CD14-positive monocyte (primary cell): ENCODE measurements at regions not wholly inside any gene's neighbourhood (a gene's known extent, or its start where the extent isn't known, plus 50 kb on each side); places are given as distances from the start of the nearest gene placed in this dataset.

Experiments
- DNase-seq, 3 donors: peaks; one replicate each; pipeline ENCODE4 v3.0.0-alpha.2; 2011 to 2022
- H2AFZ ChIP-seq: 2 replicates; pipeline ENCODE4 v1.6.0; 2012; ENCODE audit warnings: mild to moderate bottlenecking, low read depth, low read length, inconsistent platforms; ENCODE audit not compliant: insufficient read depth, poor library complexity, severe bottlenecking
- H3K27ac ChIP-seq, 2 donors: 1 replicate in 1 of 2; 2 replicates in 1 of 2; pipeline ENCODE4 v1.5.1; 2012 to 2013; ENCODE audit warnings: low read length in 2 of 2, control low read depth in 1 of 2, inconsistent platforms in 1 of 2, low read depth in 1 of 2, mild to moderate bottlenecking in 1 of 2
- H3K27me3 ChIP-seq, 2 donors: one replicate each; pipeline versions ENCODE4 v1.6.0 to v1.6.1; 2011 to 2013; ENCODE audit warnings: low read length in 2 of 2; ENCODE audit not compliant: control insufficient read depth in 2 of 2, insufficient read depth in 2 of 2
- H3K36me3 ChIP-seq, 2 donors: replicated peaks in 1 of 2; 1 replicate in 1 of 2; 2 replicates in 1 of 2; pipeline versions ENCODE4 v1.5.1 to v1.6.1; 2012 to 2013; ENCODE audit warnings: low read length in 2 of 2, control low read depth in 1 of 2, inconsistent platforms in 1 of 2, mild to moderate bottlenecking in 1 of 2; ENCODE audit not compliant: insufficient read depth in 2 of 2, control insufficient read depth in 1 of 2
- H3K4me1 ChIP-seq, 2 donors: 1 replicate in 1 of 2; 2 replicates in 1 of 2; pipeline versions ENCODE4 v1.5.1 to v1.6.1; 2012 to 2013; ENCODE audit warnings: low read length in 2 of 2, control low read depth in 1 of 2, inconsistent platforms in 1 of 2, mild to moderate bottlenecking in 1 of 2, moderate library complexity in 1 of 2; ENCODE audit not compliant: insufficient read depth in 2 of 2, control insufficient read depth in 1 of 2
- H3K4me2 ChIP-seq: replicated peaks from 2 replicates; pipeline ENCODE3; 2012; ENCODE audit warnings: low read length, moderate library complexity, mild to moderate bottlenecking; ENCODE audit not compliant: poor library complexity, severe bottlenecking; ENCODE audit errors: extremely low read depth
- H3K4me3 ChIP-seq, 3 experiments: fragments of 200-600 bp in 1 of 3; sonication (generic) in 1 of 3; replicated peaks in 1 of 3; 1 replicate in 2 of 3; 2 replicates in 1 of 3; pipeline ENCODE4 v1.5.1; 2011 to 2013; ENCODE audit warnings: low read length in 3 of 3, mild to moderate bottlenecking in 3 of 3, control low read depth in 2 of 3, low read depth in 2 of 3, inconsistent platforms in 1 of 3, moderate library complexity in 1 of 3
- H3K79me2 ChIP-seq: 2 replicates; pipeline ENCODE4 v1.6.0; 2012; ENCODE audit warnings: mild to moderate bottlenecking, control low read depth, inconsistent platforms, low read length, moderate library complexity; ENCODE audit not compliant: insufficient read depth
- H3K9ac ChIP-seq: 2 replicates; pipeline ENCODE4 v1.6.0; 2017; ENCODE audit warnings: low read length, mild to moderate bottlenecking; ENCODE audit not compliant: insufficient read depth, poor library complexity, severe bottlenecking
- H3K9me3 ChIP-seq, 2 donors: replicated peaks in 1 of 2; 1 replicate in 1 of 2; 2 replicates in 1 of 2; pipeline versions ENCODE4 v1.5.1 to v1.6.1; 2012 to 2013; ENCODE audit warnings: low read length in 2 of 2, control low read depth in 1 of 2; ENCODE audit not compliant: control insufficient read depth in 1 of 2, insufficient read depth in 1 of 2
- H4K20me1 ChIP-seq: 2 replicates; pipeline ENCODE4 v1.6.0; 2012; ENCODE audit warnings: mild to moderate bottlenecking, low read length, control low read depth, moderate library complexity; ENCODE audit not compliant: insufficient read depth
- H3K27ac Mint-ChIP-seq, 7 donors: one replicate each; pipeline ENCODE4 v1.8.0; 2020; ENCODE audit warnings: mild to moderate bottlenecking in 7 of 7, mixed read lengths in 7 of 7, moderate library complexity in 6 of 7, inconsistent platforms in 2 of 7
- H3K27me3 Mint-ChIP-seq, 3 donors: one replicate each; pipeline ENCODE4 v1.8.0; 2021 to 2022; ENCODE audit warnings: low read depth in 3 of 3, mild to moderate bottlenecking in 3 of 3, mixed read lengths in 3 of 3, moderate library complexity in 3 of 3, inconsistent platforms in 1 of 3
- H3K36me3 Mint-ChIP-seq, 2 donors: one replicate each; pipeline ENCODE4 v1.8.0; 2020; ENCODE audit warnings: mixed read lengths in 2 of 2, inconsistent platforms in 1 of 2, mild to moderate bottlenecking in 1 of 2
- H3K4me1 Mint-ChIP-seq: one replicate; pipeline ENCODE4 v1.8.0; 2020; ENCODE audit warnings: mild to moderate bottlenecking, mixed read lengths
- H3K4me3 Mint-ChIP-seq, 2 donors: one replicate each; pipeline ENCODE4 v1.8.0; 2020; ENCODE audit warnings: mild to moderate bottlenecking in 2 of 2, mixed read lengths in 2 of 2, moderate library complexity in 1 of 2
- H3K9me3 Mint-ChIP-seq, 7 donors: one replicate each; pipeline ENCODE4 v1.8.0; 2020 to 2022; ENCODE audit warnings: mixed read lengths in 7 of 7, mild to moderate bottlenecking in 6 of 7, moderate library complexity in 6 of 7, inconsistent platforms in 2 of 7
- WGBS: methylation state at CpG from one replicate; pipeline ENCODE4 v1.1.5; 2013; ENCODE audit warnings: missing lambda C conversion rate; ENCODE audit not compliant: insufficient coverage; 5-methylcytosine and 5-hydroxymethylcytosine counted together
- intact Hi-C, 2 donors: fragments of 100-400 bp; cut with micrococcal nuclease; formaldehyde crosslinking; loops; one replicate each; pipeline versions ENCODE4 v1.15.0 to v1.15.1; 2023
- TF ChIP-seq, protein P1 (sequence below): fragments of 200-600 bp; IDR thresholded peaks from one replicate; pipeline ENCODE4 v1.8.0; 2022; ENCODE audit warnings: antibody characterized with exemption, mild to moderate bottlenecking

DNA sequence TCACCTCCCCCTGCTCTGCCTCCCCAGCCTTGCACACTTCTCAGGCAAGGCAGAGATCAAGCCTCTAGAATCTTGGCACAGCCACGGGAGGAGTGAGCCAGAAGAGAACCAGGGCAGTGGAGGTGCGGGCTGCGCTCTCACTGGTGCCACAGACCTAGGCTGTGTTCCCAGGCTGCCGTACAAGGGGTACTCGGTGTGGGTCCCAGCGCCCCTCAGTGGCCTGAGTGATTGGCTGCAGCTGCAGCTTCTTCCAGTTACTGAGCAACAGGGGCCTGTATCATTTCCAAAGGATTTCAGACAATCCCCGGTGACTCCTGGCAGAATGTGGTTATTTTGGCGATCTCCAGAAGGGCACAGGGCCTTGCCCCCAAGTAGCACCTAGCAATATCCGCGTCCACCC, 1852.1 kb downstream of the TP53TG3F start:
- Histone ChIP-seq H3K9ac (no peak overlapping the region), H3K27ac (no peak overlapping the region), H3K79me2 (no peaks in the 10 kb centered on the region), H3K4me1 (no peaks in the 10 kb centered on the region), H3K36me3 (no peaks in the 10 kb centered on the region), H3K4me3 (no peak overlapping the region), H4K20me1 (no peaks in the 10 kb centered on the region), H3K9me3 (peaks cover 76 to 87% of the 10 kb centered on the region in 2 donors), H3K4me2 (no peak overlapping the region), H3K27me3 (no peaks in the 10 kb centered on the region), H2AFZ (no peak overlapping the region)
- Mint-ChIP-seq H3K4me1 (no peaks in the 10 kb centered on the region), H3K9me3 (peaks cover 13 to 78% (median 30%) of the 10 kb centered on the region in 7 donors), H3K27ac (no peak overlapping the region), H3K36me3 (no peaks in the 10 kb centered on the region), H3K27me3 (peaks cover 0 to 3% (median 0%) of the 10 kb centered on the region in 3 donors), H3K4me3 (no peak overlapping the region)
- TF ChIP-seq, protein P1, sequence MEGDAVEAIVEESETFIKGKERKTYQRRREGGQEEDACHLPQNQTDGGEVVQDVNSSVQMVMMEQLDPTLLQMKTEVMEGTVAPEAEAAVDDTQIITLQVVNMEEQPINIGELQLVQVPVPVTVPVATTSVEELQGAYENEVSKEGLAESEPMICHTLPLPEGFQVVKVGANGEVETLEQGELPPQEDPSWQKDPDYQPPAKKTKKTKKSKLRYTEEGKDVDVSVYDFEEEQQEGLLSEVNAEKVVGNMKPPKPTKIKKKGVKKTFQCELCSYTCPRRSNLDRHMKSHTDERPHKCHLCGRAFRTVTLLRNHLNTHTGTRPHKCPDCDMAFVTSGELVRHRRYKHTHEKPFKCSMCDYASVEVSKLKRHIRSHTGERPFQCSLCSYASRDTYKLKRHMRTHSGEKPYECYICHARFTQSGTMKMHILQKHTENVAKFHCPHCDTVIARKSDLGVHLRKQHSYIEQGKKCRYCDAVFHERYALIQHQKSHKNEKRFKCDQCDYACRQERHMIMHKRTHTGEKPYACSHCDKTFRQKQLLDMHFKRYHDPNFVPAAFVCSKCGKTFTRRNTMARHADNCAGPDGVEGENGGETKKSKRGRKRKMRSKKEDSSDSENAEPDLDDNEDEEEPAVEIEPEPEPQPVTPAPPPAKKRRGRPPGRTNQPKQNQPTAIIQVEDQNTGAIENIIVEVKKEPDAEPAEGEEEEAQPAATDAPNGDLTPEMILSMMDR, result no peak
- no peak for DNase-seq
- intact Hi-C loops, result no loop called here
- WGBS, result 70% methylated on average over 10 of the region's 10 CpGs

DNA sequence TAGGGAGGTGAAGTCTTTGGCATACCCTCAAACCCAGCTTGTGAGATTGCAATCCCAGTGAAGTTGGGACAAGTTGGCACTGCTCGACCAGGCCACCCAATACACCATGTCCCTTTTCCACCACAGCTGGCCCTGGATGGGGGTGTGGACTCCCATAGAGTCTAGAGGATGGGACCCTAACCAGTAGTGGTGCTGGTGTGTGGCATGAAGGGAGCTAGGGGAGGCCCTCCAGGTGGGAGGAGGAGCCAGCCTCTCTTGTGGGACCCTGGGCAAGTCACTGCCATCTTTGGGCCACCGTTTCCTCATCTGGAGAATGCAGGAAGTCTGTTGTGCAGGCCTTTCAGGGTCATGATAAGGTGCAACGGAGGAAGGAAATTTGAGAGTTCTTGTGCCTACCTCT, 1854.9 kb downstream of the TP53TG3F start:
- H2AFZ ChIP-seq, result no peak overlapping the region
- H4K20me1 ChIP-seq, result no peaks in the 10 kb centered on the region
- no peaks in the 10 kb centered on the region for H3K4me1 Mint-ChIP-seq
- H3K27me3 ChIP-seq, result no peaks in the 10 kb centered on the region
- H3K36me3 ChIP-seq, result no peaks in the 10 kb centered on the region
- no peaks in the 10 kb centered on the region for H3K4me1 ChIP-seq
- H3K27ac ChIP-seq, result no peak overlapping the region
- peaks cover 11 to 68% (median 22%) of the 10 kb centered on the region in 7 donors for H3K9me3 Mint-ChIP-seq
- H3K9me3 ChIP-seq, result peaks cover 62 to 71% of the 10 kb centered on the region in 2 donors
- H3K27ac Mint-ChIP-seq, result no peak overlapping the region
- DNase-seq, result no peak
- intact Hi-C loops, result no loop called here
- no peak overlapping the region for H3K4me3 ChIP-seq
- H3K9ac ChIP-seq, result no peak overlapping the region
- TF ChIP-seq, protein P1, result no peak
- no peaks in the 10 kb centered on the region for H3K36me3 Mint-ChIP-seq
- H3K4me2 ChIP-seq, result no peak overlapping the region
- H3K27me3 Mint-ChIP-seq, result peaks cover 0 to 3% (median 0%) of the 10 kb centered on the region in 3 donors
- 18% methylated on average over 1 of the region's 3 CpGs for WGBS
- no peaks in the 10 kb centered on the region for H3K79me2 ChIP-seq
- no peak overlapping the region for H3K4me3 Mint-ChIP-seq
